H1 (cell line): ENCODE measurements at regions not wholly inside any gene's neighbourhood (a gene's known extent, or its start where the extent isn't known, plus 50 kb on each side); places are given as distances from the start of the nearest gene placed in this dataset.

Experiments
- POLR2AphosphoS5 ChIP-seq: IDR thresholded peaks from 2 replicates; pipeline ENCODE4 v1.6.1; 2011; ENCODE audit warnings: low read depth, low read length
- SIX5 ChIP-seq: IDR thresholded peaks from 2 replicates; pipeline ENCODE4 v1.6.1; 2011; ENCODE audit warnings: mild to moderate bottlenecking, low read depth, low read length
- TF ChIP-seq, protein P1 (sequence below), 3 experiments: IDR thresholded peaks; 1 replicate in 2 of 3; 2 replicates in 1 of 3; pipeline versions ENCODE4 v1.5.1 to v1.6.1; 2011; ENCODE audit warnings: low read length in 3 of 3, mild to moderate bottlenecking in 3 of 3, inconsistent platforms in 2 of 3, low read depth in 1 of 3, moderate library complexity in 1 of 3; ENCODE audit not compliant: insufficient read depth in 1 of 3; ENCODE audit errors: control extremely low read depth in 1 of 3

DNA sequence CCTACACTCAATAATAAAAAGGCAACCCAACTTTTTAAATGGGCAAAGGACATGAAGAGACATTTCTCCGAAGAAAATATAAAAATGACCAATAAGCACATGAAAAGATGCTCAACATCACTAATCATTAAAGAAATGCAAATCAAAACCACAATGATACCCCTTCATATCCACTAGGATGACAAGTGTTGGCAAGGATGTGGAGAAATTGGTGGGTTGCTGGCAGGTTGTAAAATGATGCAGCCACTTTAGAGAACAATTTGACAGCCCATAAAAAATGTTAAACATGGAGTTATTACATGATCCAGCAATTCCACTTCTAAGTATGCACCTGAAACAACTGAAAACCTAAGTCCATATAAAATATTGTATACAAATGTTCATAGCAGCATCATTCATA, 73.2 kb upstream of the LMO2 start:
- TF ChIP-seq, protein P1, sequence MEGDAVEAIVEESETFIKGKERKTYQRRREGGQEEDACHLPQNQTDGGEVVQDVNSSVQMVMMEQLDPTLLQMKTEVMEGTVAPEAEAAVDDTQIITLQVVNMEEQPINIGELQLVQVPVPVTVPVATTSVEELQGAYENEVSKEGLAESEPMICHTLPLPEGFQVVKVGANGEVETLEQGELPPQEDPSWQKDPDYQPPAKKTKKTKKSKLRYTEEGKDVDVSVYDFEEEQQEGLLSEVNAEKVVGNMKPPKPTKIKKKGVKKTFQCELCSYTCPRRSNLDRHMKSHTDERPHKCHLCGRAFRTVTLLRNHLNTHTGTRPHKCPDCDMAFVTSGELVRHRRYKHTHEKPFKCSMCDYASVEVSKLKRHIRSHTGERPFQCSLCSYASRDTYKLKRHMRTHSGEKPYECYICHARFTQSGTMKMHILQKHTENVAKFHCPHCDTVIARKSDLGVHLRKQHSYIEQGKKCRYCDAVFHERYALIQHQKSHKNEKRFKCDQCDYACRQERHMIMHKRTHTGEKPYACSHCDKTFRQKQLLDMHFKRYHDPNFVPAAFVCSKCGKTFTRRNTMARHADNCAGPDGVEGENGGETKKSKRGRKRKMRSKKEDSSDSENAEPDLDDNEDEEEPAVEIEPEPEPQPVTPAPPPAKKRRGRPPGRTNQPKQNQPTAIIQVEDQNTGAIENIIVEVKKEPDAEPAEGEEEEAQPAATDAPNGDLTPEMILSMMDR (IDR thresholded peaks at IDR 0.05; ENCODE audit: control extremely low read depth in 1 of 3, insufficient read depth in 1 of 3, low read depth in 1 of 3, low read length in 3 of 3), result no peak
- TF ChIP-seq SIX5 (no peak), POLR2AphosphoS5 (no peak)
